H9 (cell line): ENCODE measurements at regions not wholly inside any gene's neighbourhood (a gene's known extent, or its start where the extent isn't known, plus 50 kb on each side); places are given as distances from the start of the nearest gene placed in this dataset.

ENCODE experiments used
- DNase-seq: peaks from one replicate; pipeline ENCODE4 v3.0.0-alpha.2; 2017
- H2AFZ ChIP-seq: one replicate; pipeline ENCODE4 v1.6.1; 2013; ENCODE audit warnings: mild to moderate bottlenecking, low read length, control low read depth, moderate library complexity
- H2AK5ac ChIP-seq: 2 replicates; pipeline ENCODE4 v1.6.1; 2013; ENCODE audit warnings: low read length, control low read depth, mixed read lengths; ENCODE audit not compliant: insufficient read length
- H2BK120ac ChIP-seq: one replicate; pipeline ENCODE4 v1.6.1; 2013; ENCODE audit warnings: low read depth, mild to moderate bottlenecking, low read length, control low read depth, inconsistent platforms; ENCODE audit not compliant: poor library complexity, severe bottlenecking
- H2BK12ac ChIP-seq: 2 replicates; pipeline ENCODE4 v1.6.1; 2013; ENCODE audit warnings: low read length, control low read depth, mixed read lengths, low read depth; ENCODE audit not compliant: insufficient read length
- H2BK15ac ChIP-seq: 2 replicates; pipeline ENCODE4 v1.6.1; 2013; ENCODE audit warnings: low read depth, low read length, control low read depth
- H2BK20ac ChIP-seq: one replicate; pipeline ENCODE4 v1.6.1; 2013; ENCODE audit warnings: low read depth, mild to moderate bottlenecking, low read length, control low read depth, inconsistent platforms; ENCODE audit not compliant: poor library complexity, severe bottlenecking
- H2BK5ac ChIP-seq: 2 replicates; pipeline ENCODE4 v1.6.1; 2013; ENCODE audit warnings: low read length, control low read depth, mixed read lengths; ENCODE audit not compliant: insufficient read length
- H3K14ac ChIP-seq: 2 replicates; pipeline ENCODE4 v1.6.1; 2013; ENCODE audit warnings: low read length, control low read depth; ENCODE audit not compliant: insufficient read depth
- H3K18ac ChIP-seq: 2 replicates; pipeline ENCODE4 v1.6.1; 2013; ENCODE audit warnings: low read depth, mild to moderate bottlenecking, mixed read lengths, low read length, control low read depth; ENCODE audit not compliant: insufficient read length
- H3K23ac ChIP-seq: 2 replicates; pipeline ENCODE4 v1.6.1; 2013; ENCODE audit warnings: low read length, control low read depth, mixed read lengths, low read depth; ENCODE audit not compliant: insufficient read length
- H3K23me2 ChIP-seq: 2 replicates; pipeline ENCODE4 v1.6.1; 2013; ENCODE audit warnings: low read depth, mild to moderate bottlenecking, mixed read lengths, low read length, control low read depth; ENCODE audit not compliant: insufficient read length, poor library complexity, severe bottlenecking
- H3K27ac ChIP-seq: 2 replicates; pipeline ENCODE4 v1.5.1; 2013; ENCODE audit warnings: low read length, control low read depth, mixed read lengths, low read depth; ENCODE audit not compliant: insufficient read length
- H3K27me3 ChIP-seq: 2 replicates; pipeline ENCODE4 v1.6.1; 2013; ENCODE audit warnings: low read length, control low read depth, inconsistent platforms; ENCODE audit not compliant: insufficient read depth
- H3K4ac ChIP-seq: 2 replicates; pipeline ENCODE4 v1.6.1; 2013; ENCODE audit warnings: low read depth, mild to moderate bottlenecking, control low read depth, inconsistent platforms, low read length, moderate library complexity
- H3K4me1 ChIP-seq: 2 replicates; pipeline ENCODE4 v1.6.1; 2013; ENCODE audit warnings: low read length, control low read depth, inconsistent platforms; ENCODE audit not compliant: insufficient read depth
- H3K4me2 ChIP-seq: 2 replicates; pipeline ENCODE4 v1.6.1; 2013; ENCODE audit warnings: low read length, control low read depth, mixed read lengths; ENCODE audit not compliant: insufficient read length, insufficient read depth
- H3K56ac ChIP-seq: 2 replicates; pipeline ENCODE4 v1.6.1; 2013; ENCODE audit warnings: low read depth, mild to moderate bottlenecking, mixed read lengths, low read length, control low read depth; ENCODE audit not compliant: insufficient read length
- H3K79me1 ChIP-seq: 2 replicates; pipeline ENCODE4 v1.6.1; 2013; ENCODE audit warnings: low read depth, mild to moderate bottlenecking, moderate library complexity, low read length, control low read depth, inconsistent platforms; ENCODE audit not compliant: insufficient read depth, poor library complexity, severe bottlenecking
- H3K79me2 ChIP-seq: 2 replicates; pipeline ENCODE4 v1.6.1; 2013; ENCODE audit warnings: low read length, control low read depth, inconsistent platforms; ENCODE audit not compliant: insufficient read depth
- H3K9ac ChIP-seq: 2 replicates; pipeline ENCODE4 v1.6.1; 2013; ENCODE audit warnings: low read length, control low read depth, mixed read lengths; ENCODE audit not compliant: insufficient read length; ENCODE audit errors: extremely low read depth
- H3K9me3 ChIP-seq: one replicate; pipeline ENCODE4 v1.6.1; 2013; ENCODE audit warnings: low read depth, low read length, inconsistent platforms; ENCODE audit not compliant: control insufficient read depth
- H3T11ph ChIP-seq: one replicate; pipeline ENCODE4 v1.6.1; 2013; ENCODE audit warnings: mild to moderate bottlenecking, low read length, control low read depth, inconsistent platforms
- H4K20me1 ChIP-seq: one replicate; pipeline ENCODE4 v1.6.1; 2013; ENCODE audit not compliant: control insufficient read depth, insufficient read length, insufficient read depth
- H4K5ac ChIP-seq: 2 replicates; pipeline ENCODE4 v1.6.1; 2013; ENCODE audit warnings: low read depth, mild to moderate bottlenecking, mixed read lengths, low read length, control low read depth; ENCODE audit not compliant: insufficient read length
- H4K8ac ChIP-seq: replicated peaks from 2 replicates; pipeline ENCODE4 v1.6.1; 2013; ENCODE audit warnings: low read length, control low read depth, mixed read lengths, low read depth; ENCODE audit not compliant: insufficient read length
- H4K91ac ChIP-seq: 2 replicates; pipeline ENCODE4 v1.6.1; 2013; ENCODE audit warnings: low read depth, mild to moderate bottlenecking, moderate library complexity, mixed read lengths, low read length, control low read depth; ENCODE audit not compliant: insufficient read length
- H3K27ac Mint-ChIP-seq, 3 experiments: 2 replicates in 2 of 3; 3 replicates in 1 of 3; pipeline ENCODE4 v1.8.0; 2020 to 2021; ENCODE audit warnings: mixed read lengths in 3 of 3, mild to moderate bottlenecking in 1 of 3, moderate library complexity in 1 of 3
- H3K27me3 Mint-ChIP-seq: 2 replicates; pipeline ENCODE4 v1.8.0; 2021; ENCODE audit warnings: low read depth, mild to moderate bottlenecking, moderate library complexity, mixed read lengths
- H3K36me3 Mint-ChIP-seq, 3 experiments: 2 replicates in 2 of 3; 3 replicates in 1 of 3; pipeline ENCODE4 v1.8.0; 2020 to 2021; ENCODE audit warnings: low read depth in 3 of 3, mixed read lengths in 3 of 3; ENCODE audit not compliant: insufficient read depth in 1 of 3
- H3K4me1 Mint-ChIP-seq, 2 experiments: 2 replicates each; pipeline ENCODE4 v1.8.0; 2020; ENCODE audit warnings: mixed read lengths in 2 of 2
- H3K4me3 Mint-ChIP-seq, 2 experiments: 2 replicates in 1 of 2; 3 replicates in 1 of 2; pipeline ENCODE4 v1.8.0; 2020 to 2021; ENCODE audit warnings: mild to moderate bottlenecking in 2 of 2, mixed read lengths in 2 of 2, moderate library complexity in 1 of 2
- H3K9me3 Mint-ChIP-seq, 2 experiments: 2 replicates in 1 of 2; 3 replicates in 1 of 2; pipeline ENCODE4 v1.8.0; 2020; ENCODE audit warnings: mild to moderate bottlenecking in 2 of 2, mixed read lengths in 2 of 2, moderate library complexity in 1 of 2
- WGBS: extraction: QIAGEN DNeasy Blood & Tissue Kit; methylation state at CpG from one replicate; pipeline ENCODE4 v1.1.7; 2013; ENCODE audit warnings: missing lambda C conversion rate, low lambda C conversion rate, mixed read lengths; ENCODE audit not compliant: insufficient read length; ENCODE audit errors: extremely low coverage; 5-methylcytosine and 5-hydroxymethylcytosine counted together
- TF ChIP-seq, protein P1 (sequence below): fragments of 200-600 bp; sonication (generic); conservative IDR thresholded peaks from 3 replicates; pipeline ENCODE4 v1.8.0; 2021; ENCODE audit warnings: antibody characterized with exemption, mild to moderate bottlenecking

DNA sequence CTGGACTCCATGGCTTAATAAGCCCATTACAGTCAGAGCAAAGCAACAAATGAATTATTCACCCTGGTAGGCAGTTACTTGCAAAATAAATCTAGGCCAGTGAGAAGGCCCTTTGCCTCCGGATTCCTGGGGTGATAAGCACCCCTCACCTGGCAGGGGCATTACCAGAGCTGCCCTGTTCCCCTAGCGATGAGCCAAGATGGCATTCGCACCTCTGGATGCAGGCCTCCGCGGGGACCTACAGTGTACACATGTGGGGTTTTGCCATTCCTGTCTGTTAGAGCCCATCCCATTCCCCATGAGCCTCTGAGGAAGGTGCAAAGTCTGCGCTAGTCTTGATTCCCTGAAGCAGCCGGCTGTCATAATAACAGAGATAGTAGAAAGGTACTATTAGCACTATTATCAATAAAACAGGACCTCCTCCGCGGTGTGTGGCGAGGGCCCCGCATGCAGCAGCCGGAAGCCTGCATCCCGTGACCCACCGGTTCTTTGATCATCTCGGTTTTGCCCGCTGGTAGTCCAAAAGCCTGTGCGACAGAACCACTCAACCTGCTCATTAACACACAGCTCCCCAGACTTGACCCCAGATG is 344.3 kb downstream of the BRD1 start:
- no peak overlapping the region for H2BK12ac ChIP-seq
- no peak overlapping the region for H3K23ac ChIP-seq
- no peak overlapping the region for H2BK5ac ChIP-seq
- no CpG with 5 or more reads among the region's 17 CpGs for WGBS
- H2BK20ac ChIP-seq = no peak overlapping the region
- H4K91ac ChIP-seq = no peak overlapping the region
- TF ChIP-seq, protein P1, sequence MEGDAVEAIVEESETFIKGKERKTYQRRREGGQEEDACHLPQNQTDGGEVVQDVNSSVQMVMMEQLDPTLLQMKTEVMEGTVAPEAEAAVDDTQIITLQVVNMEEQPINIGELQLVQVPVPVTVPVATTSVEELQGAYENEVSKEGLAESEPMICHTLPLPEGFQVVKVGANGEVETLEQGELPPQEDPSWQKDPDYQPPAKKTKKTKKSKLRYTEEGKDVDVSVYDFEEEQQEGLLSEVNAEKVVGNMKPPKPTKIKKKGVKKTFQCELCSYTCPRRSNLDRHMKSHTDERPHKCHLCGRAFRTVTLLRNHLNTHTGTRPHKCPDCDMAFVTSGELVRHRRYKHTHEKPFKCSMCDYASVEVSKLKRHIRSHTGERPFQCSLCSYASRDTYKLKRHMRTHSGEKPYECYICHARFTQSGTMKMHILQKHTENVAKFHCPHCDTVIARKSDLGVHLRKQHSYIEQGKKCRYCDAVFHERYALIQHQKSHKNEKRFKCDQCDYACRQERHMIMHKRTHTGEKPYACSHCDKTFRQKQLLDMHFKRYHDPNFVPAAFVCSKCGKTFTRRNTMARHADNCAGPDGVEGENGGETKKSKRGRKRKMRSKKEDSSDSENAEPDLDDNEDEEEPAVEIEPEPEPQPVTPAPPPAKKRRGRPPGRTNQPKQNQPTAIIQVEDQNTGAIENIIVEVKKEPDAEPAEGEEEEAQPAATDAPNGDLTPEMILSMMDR = no peak
- DNase-seq = peak; percentile 22
- H3K27me3 Mint-ChIP-seq = peaks cover 5% of the 10 kb centered on the region
- H3K4ac ChIP-seq = no peak overlapping the region
- no peak overlapping the region for H3T11ph ChIP-seq
- no peak overlapping the region for H2AK5ac ChIP-seq
- H4K20me1 ChIP-seq = no peaks in the 10 kb centered on the region
- H3K9me3 ChIP-seq = no peaks in the 10 kb centered on the region
- H3K14ac ChIP-seq = no peak overlapping the region
- no peak overlapping the region for H3K27ac Mint-ChIP-seq
- H3K79me2 ChIP-seq = no peaks in the 10 kb centered on the region
- no peak overlapping the region for H3K4me2 ChIP-seq
- H4K8ac ChIP-seq = no peak overlapping the region
- no peaks in the 10 kb centered on the region for H3K23me2 ChIP-seq
- H3K4me1 Mint-ChIP-seq = peaks cover 64 to 67% of the 10 kb centered on the region in 2 experiments
- no peaks in the 10 kb centered on the region; the same call in 1 of the 2 replicates for H3K27me3 ChIP-seq
- H3K18ac ChIP-seq = no peak overlapping the region
- H3K9me3 Mint-ChIP-seq = no peaks in the 10 kb centered on the region
- H3K79me1 ChIP-seq = no peaks in the 10 kb centered on the region
- peaks cover 12% of the 10 kb centered on the region; the same call in 1 of the 2 replicates for H3K4me1 ChIP-seq
- no peak overlapping the region for H2BK120ac ChIP-seq
- no peak overlapping the region for H3K9ac ChIP-seq
- H3K36me3 Mint-ChIP-seq = no peaks in the 10 kb centered on the region
- no peak overlapping the region for H2AFZ ChIP-seq
- H3K4me3 Mint-ChIP-seq = no peak overlapping the region
- no peak overlapping the region for H3K27ac ChIP-seq
- no peak overlapping the region for H2BK15ac ChIP-seq
- H3K56ac ChIP-seq = no peak overlapping the region
- H4K5ac ChIP-seq = no peak overlapping the region
